ENCODE measurements at regions not wholly inside any gene's neighbourhood (a gene's known extent, or its start where the extent isn't known, plus 50 kb on each side); places are given as distances from the start of the nearest gene placed in this dataset.

- DNase-seq (ENCODE audit: low read depth, low spot score) = no peak
Measured at GRCh38 chr1:213723187-213723586, 264.6 kb upstream of the PROX1 start.

GRCh38 chr1:213724640-213725536, 262.9 kb upstream of the PROX1 start:
- DNase-seq (ENCODE audit: low read depth, low spot score) = no peak

GRCh38 chr1:213727853-213728592, 259.8 kb upstream of the PROX1 start:
- DNase-seq (ENCODE audit: low read depth, low spot score) = no peak

- DNase-seq (ENCODE audit: low read depth, low spot score) = no peak
Measured at GRCh38 chr1:213728593-213729536, 258.9 kb upstream of the PROX1 start.

- DNase-seq (ENCODE audit: low read depth, low spot score) = no peak
Measured at GRCh38 chr1:213733705-213734104, 254.1 kb upstream of the PROX1 start.

GRCh38 chr1:213737398-213738035, 250.3 kb upstream of the PROX1 start:
- DNase-seq (ENCODE audit: low read depth, low spot score) = no peak

- DNase-seq (ENCODE audit: low read depth, low spot score) = no peak
Measured at GRCh38 chr1:213738658-213739057, 249.1 kb upstream of the PROX1 start.

- no peak for DNase-seq (ENCODE audit: low read depth, low spot score)
Measured at GRCh38 chr1:213742992-213743391, 244.8 kb upstream of the PROX1 start.

- DNase-seq (ENCODE audit: low read depth, low spot score) = no peak
Measured at GRCh38 chr1:213744780-213745179, 243.0 kb upstream of the PROX1 start.

GRCh38 chr1:213745451-213745850, 242.3 kb upstream of the PROX1 start:
- no peak for DNase-seq (ENCODE audit: low read depth, low spot score)

GRCh38 chr1:213749558-213749957, 238.2 kb upstream of the PROX1 start:
- no peak for DNase-seq (ENCODE audit: low read depth, low spot score)

GRCh38 chr1:213750231-213751063, 237.3 kb upstream of the PROX1 start:
- no peak for DNase-seq (ENCODE audit: low read depth, low spot score)

GRCh38 chr1:213751064-213751397, 236.7 kb upstream of the PROX1 start:
- no peak for DNase-seq (ENCODE audit: low read depth, low spot score)

- DNase-seq (ENCODE audit: low read depth, low spot score) = no peak
Measured at GRCh38 chr1:213759359-213760181, 228.2 kb upstream of the PROX1 start.

- DNase-seq (ENCODE audit: low read depth, low spot score) = no peak
Measured at GRCh38 chr1:213761845-213762407, 225.8 kb upstream of the PROX1 start.

GRCh38 chr1:213767683-213768082, 220.1 kb upstream of the PROX1 start:
- DNase-seq (ENCODE audit: low read depth, low spot score) = no peak

GRCh38 chr1:213772128-213773063, 215.4 kb upstream of the PROX1 start:
- DNase-seq (ENCODE audit: low read depth, low spot score) = no peak

- DNase-seq (ENCODE audit: low read depth, low spot score) = no peak
Measured at GRCh38 chr1:213773975-213774374, 213.8 kb upstream of the PROX1 start.

Data from brain pericyte (primary cell).